Neural cell (in vitro differentiated cells): ENCODE measurements at regions not wholly inside any gene's neighbourhood (a gene's known extent, or its start where the extent isn't known, plus 50 kb on each side); places are given as distances from the start of the nearest gene placed in this dataset.

ENCODE experiments used
- H2AFZ ChIP-seq: fragments of 200-600, 300-800 bp; sonication (generic), shearing (Covaris generic); 2 replicates; pipeline ENCODE4 v1.6.0; 2014; ENCODE audit warnings: low read depth, mild to moderate bottlenecking, antibody characterized with exemption, low read length, moderate library complexity
- H3F3A ChIP-seq: fragments of 200-600 bp; shearing (Covaris generic); 2 replicates; pipeline ENCODE4 v1.6.1; 2016; ENCODE audit warnings: mild to moderate bottlenecking, moderate library complexity, mixed read lengths, antibody characterized with exemption, low read length; ENCODE audit not compliant: insufficient read depth, poor library complexity, severe bottlenecking
- H3K27ac ChIP-seq: fragments of 200-600, 300-800 bp; sonication (generic), shearing (Covaris generic); 2 replicates; pipeline ENCODE4 v1.5.1; 2014; ENCODE audit warnings: mild to moderate bottlenecking, low read length, moderate library complexity
- H3K27me3 ChIP-seq: fragments of 300-800, 200-600 bp; sonication (generic), shearing (Covaris generic); 2 replicates; pipeline ENCODE4 v1.6.0; 2014; ENCODE audit warnings: mild to moderate bottlenecking, low read depth, low read length, moderate library complexity; ENCODE audit not compliant: insufficient read depth
- H3K36me3 ChIP-seq: fragments of 300-800, 200-600 bp; sonication (generic), shearing (Covaris generic); 2 replicates; pipeline ENCODE4 v1.5.1; 2014; ENCODE audit warnings: mild to moderate bottlenecking, antibody characterized with exemption, low read length, moderate library complexity; ENCODE audit not compliant: insufficient read depth
- H3K4me2 ChIP-seq: fragments of 300-800, 200-600 bp; sonication (generic), shearing (Covaris generic); 2 replicates; pipeline ENCODE4 v1.6.0; 2014; ENCODE audit warnings: mild to moderate bottlenecking, low read length
- H3K4me3 ChIP-seq: fragments of 300-800, 200-600 bp; sonication (generic), shearing (Covaris generic); 2 replicates; pipeline ENCODE4 v1.5.1; 2014; ENCODE audit warnings: mild to moderate bottlenecking, low read length, moderate library complexity
- H3K79me2 ChIP-seq: fragments of 200-600 bp; shearing (Covaris generic); replicated peaks from 2 replicates; pipeline ENCODE4 v1.6.0; 2014; ENCODE audit warnings: mild to moderate bottlenecking, low read length, moderate library complexity; ENCODE audit not compliant: insufficient read depth
- H3K9ac ChIP-seq: fragments of 300-800, 200-600 bp; sonication (generic), shearing (Covaris generic); 2 replicates; pipeline ENCODE4 v1.6.1; 2016; ENCODE audit warnings: mild to moderate bottlenecking, low read length, mixed read lengths
- H3K9me2 ChIP-seq: fragments of 200-600 bp; shearing (Covaris generic); 2 replicates; pipeline ENCODE4 v1.6.1; 2016; ENCODE audit warnings: mild to moderate bottlenecking, low read length, mixed read lengths; ENCODE audit not compliant: insufficient read depth
- H3K9me3 ChIP-seq: fragments of 200-600, 300-800 bp; sonication (generic), shearing (Covaris generic); 2 replicates; pipeline ENCODE4 v1.6.1; 2016; ENCODE audit warnings: mild to moderate bottlenecking, mixed run types, low read length, moderate library complexity, mixed read lengths
- H4K20me1 ChIP-seq: fragments of 200-600 bp; shearing (Covaris generic); 2 replicates; pipeline ENCODE4 v1.6.1; 2016; ENCODE audit warnings: mild to moderate bottlenecking, mixed run types; ENCODE audit not compliant: insufficient read depth
- EP300 ChIP-seq: fragments of 450-650 bp; conservative IDR thresholded peaks from 2 replicates; pipeline ENCODE4 v1.6.1; 2014; ENCODE audit warnings: antibody characterized with exemption, mild to moderate bottlenecking, moderate library complexity; ENCODE audit not compliant: poor library complexity, severe bottlenecking
- EZH2 ChIP-seq: fragments of 200-600, 300-800 bp; shearing (Covaris generic), sonication (generic); IDR thresholded peaks from 2 replicates; pipeline ENCODE4 v1.6.1; 2014; ENCODE audit warnings: antibody characterized with exemption, low read length, borderline replicate concordance, mild to moderate bottlenecking; ENCODE audit not compliant: insufficient read depth, poor library complexity, severe bottlenecking
- MXI1 ChIP-seq: fragments of 450-650 bp; conservative IDR thresholded peaks from 2 replicates; pipeline ENCODE4 v1.6.1; 2014; ENCODE audit warnings: antibody characterized with exemption, mild to moderate bottlenecking; ENCODE audit not compliant: poor library complexity, severe bottlenecking
- POLR2AphosphoS5 ChIP-seq: IDR thresholded peaks from 2 replicates; pipeline ENCODE4 v1.6.1; 2012
- RAD21 ChIP-seq: fragments of 450-650 bp; conservative IDR thresholded peaks from 2 replicates; pipeline ENCODE4 v1.6.1; 2014; ENCODE audit warnings: antibody characterized with exemption, mild to moderate bottlenecking, moderate library complexity
- REST ChIP-seq: IDR thresholded peaks from 2 replicates; pipeline ENCODE4 v1.6.1; 2012; ENCODE audit warnings: borderline replicate concordance
- SMC3 ChIP-seq: fragments of 450-650 bp; conservative IDR thresholded peaks from 2 replicates; pipeline ENCODE4 v1.6.1; 2014; ENCODE audit warnings: antibody characterized with exemption, mild to moderate bottlenecking, moderate library complexity; ENCODE audit not compliant: poor library complexity
- TAF1 ChIP-seq: IDR thresholded peaks from 2 replicates; pipeline ENCODE4 v1.6.1; 2012; ENCODE audit warnings: low read depth
- TF ChIP-seq, protein P1 (sequence below): fragments of 450-650 bp; IDR thresholded peaks from 2 replicates; pipeline ENCODE4 v1.5.1; 2014; ENCODE audit warnings: antibody characterized with exemption, mild to moderate bottlenecking, moderate library complexity; ENCODE audit not compliant: poor library complexity, severe bottlenecking

GRCh38 chr21:39097981-39098380, 85.3 kb downstream of the PSMG1 start:
- H3K9me2 ChIP-seq: no peaks in the 10 kb centered on the region
- no peaks in the 10 kb centered on the region for H3K36me3 ChIP-seq
- no peak overlapping the region for H2AFZ ChIP-seq
- H3K4me3 ChIP-seq: no peak overlapping the region
- H3K79me2 ChIP-seq: no peaks in the 10 kb centered on the region
- H4K20me1 ChIP-seq: no peaks in the 10 kb centered on the region
- no peaks in the 10 kb centered on the region for H3F3A ChIP-seq
- no peak overlapping the region for H3K4me2 ChIP-seq
- H3K9me3 ChIP-seq: no peaks in the 10 kb centered on the region
- no peak overlapping the region for H3K27ac ChIP-seq
- H3K9ac ChIP-seq: no peak overlapping the region
- TF ChIP-seq EP300 (no peak), MXI1 (no peak)
- H3K27me3 ChIP-seq: no peaks in the 10 kb centered on the region

DNA sequence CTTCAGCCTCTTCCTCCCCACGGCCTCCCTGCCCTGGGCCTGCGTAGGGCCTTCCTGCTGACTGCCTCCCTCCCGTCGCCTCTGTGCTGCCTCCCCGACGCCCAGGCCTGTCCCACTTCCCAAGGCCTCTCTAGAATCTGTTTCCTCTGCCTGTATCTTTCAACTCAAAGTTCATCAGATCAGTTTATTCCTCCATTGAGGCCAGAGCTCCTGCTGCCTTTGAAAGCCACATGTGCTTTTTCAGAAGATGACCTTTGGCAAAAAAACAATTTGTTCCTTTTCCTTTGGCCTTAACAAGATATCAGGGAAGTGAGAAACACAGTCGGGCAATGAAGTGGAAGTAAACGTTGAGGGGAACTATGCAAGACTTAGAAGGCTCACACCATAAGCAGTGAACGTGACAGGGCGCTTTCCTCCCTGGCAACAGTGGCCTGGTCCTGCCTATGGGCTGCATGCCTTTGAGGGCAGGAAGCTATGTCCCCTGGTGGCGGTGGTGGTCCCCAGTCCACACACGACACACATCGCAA, 85.9 kb downstream of the PSMG1 start:
- H3K9me2 ChIP-seq: no peaks in the 10 kb centered on the region
- no peaks in the 10 kb centered on the region for H3F3A ChIP-seq
- no peak overlapping the region for H2AFZ ChIP-seq
- no peaks in the 10 kb centered on the region for H3K36me3 ChIP-seq
- H3K4me3 ChIP-seq: no peak overlapping the region
- H3K9ac ChIP-seq: no peak overlapping the region
- H3K4me2 ChIP-seq: no peak overlapping the region
- H4K20me1 ChIP-seq: no peaks in the 10 kb centered on the region
- no peaks in the 10 kb centered on the region for H3K27me3 ChIP-seq
- no peaks in the 10 kb centered on the region for H3K79me2 ChIP-seq
- no peak for TF ChIP-seq EZH2
- TF ChIP-seq, protein P1, sequence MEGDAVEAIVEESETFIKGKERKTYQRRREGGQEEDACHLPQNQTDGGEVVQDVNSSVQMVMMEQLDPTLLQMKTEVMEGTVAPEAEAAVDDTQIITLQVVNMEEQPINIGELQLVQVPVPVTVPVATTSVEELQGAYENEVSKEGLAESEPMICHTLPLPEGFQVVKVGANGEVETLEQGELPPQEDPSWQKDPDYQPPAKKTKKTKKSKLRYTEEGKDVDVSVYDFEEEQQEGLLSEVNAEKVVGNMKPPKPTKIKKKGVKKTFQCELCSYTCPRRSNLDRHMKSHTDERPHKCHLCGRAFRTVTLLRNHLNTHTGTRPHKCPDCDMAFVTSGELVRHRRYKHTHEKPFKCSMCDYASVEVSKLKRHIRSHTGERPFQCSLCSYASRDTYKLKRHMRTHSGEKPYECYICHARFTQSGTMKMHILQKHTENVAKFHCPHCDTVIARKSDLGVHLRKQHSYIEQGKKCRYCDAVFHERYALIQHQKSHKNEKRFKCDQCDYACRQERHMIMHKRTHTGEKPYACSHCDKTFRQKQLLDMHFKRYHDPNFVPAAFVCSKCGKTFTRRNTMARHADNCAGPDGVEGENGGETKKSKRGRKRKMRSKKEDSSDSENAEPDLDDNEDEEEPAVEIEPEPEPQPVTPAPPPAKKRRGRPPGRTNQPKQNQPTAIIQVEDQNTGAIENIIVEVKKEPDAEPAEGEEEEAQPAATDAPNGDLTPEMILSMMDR: no peak
- TF ChIP-seq MXI1: no peak
- TF ChIP-seq REST: no peak
- no peak for TF ChIP-seq TAF1
- no peak for TF ChIP-seq RAD21
- no peak for TF ChIP-seq SMC3
- TF ChIP-seq POLR2AphosphoS5: no peak
- TF ChIP-seq EP300: no peak
- H3K9me3 ChIP-seq: no peaks in the 10 kb centered on the region
- H3K27ac ChIP-seq: no peak overlapping the region

DNA sequence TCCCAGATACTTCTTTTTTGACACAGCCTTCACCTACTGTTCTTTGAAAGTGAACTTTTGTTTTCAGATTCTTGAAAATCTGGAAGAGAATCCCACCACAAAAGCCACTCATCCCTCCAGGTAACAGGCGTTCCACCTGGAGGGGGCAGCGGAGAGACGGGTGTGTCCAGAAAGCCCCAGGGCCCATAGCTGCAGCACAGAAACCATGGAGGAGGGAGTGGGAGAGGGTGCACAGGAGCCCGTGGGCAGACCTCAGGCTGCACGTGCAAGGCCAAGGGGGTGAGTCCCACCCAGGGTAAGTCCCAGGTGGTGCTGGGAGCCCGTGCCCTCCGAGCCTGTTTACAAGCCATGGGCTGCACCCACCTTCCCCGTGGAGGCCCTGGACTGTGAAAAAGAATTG, 86.5 kb downstream of the PSMG1 start:
- no peak overlapping the region for H3K4me3 ChIP-seq
- no peaks in the 10 kb centered on the region for H3F3A ChIP-seq
- H3K9me3 ChIP-seq: no peaks in the 10 kb centered on the region
- no peaks in the 10 kb centered on the region for H3K79me2 ChIP-seq
- no peak overlapping the region for H3K9ac ChIP-seq
- H3K4me2 ChIP-seq: no peak overlapping the region
- no peaks in the 10 kb centered on the region for H4K20me1 ChIP-seq
- TF ChIP-seq REST (no peak), SMC3 (no peak), RAD21 (no peak), TAF1 (no peak), EP300 (no peak), EZH2 (no peak), POLR2AphosphoS5 (no peak), MXI1 (no peak)
- TF ChIP-seq, protein P1: no peak
- H3K36me3 ChIP-seq: no peaks in the 10 kb centered on the region
- H3K27me3 ChIP-seq: no peaks in the 10 kb centered on the region
- no peaks in the 10 kb centered on the region for H3K9me2 ChIP-seq
- no peak overlapping the region for H2AFZ ChIP-seq
- no peak overlapping the region for H3K27ac ChIP-seq
